EL (cell line): ENCODE measurements at regions not wholly inside any gene's neighbourhood (a gene's known extent, or its start where the extent isn't known, plus 50 kb on each side); places are given as distances from the start of the nearest gene placed in this dataset.
"Not testable (repeated sequence)": the region's sequence is repeated elsewhere in the genome, so short reads cannot be mapped to it uniquely, and the experiment has no call there.

Source experiments
- DNase-seq: peaks from one replicate; pipeline ENCODE4 v3.0.0-alpha.2; 2016

DNA sequence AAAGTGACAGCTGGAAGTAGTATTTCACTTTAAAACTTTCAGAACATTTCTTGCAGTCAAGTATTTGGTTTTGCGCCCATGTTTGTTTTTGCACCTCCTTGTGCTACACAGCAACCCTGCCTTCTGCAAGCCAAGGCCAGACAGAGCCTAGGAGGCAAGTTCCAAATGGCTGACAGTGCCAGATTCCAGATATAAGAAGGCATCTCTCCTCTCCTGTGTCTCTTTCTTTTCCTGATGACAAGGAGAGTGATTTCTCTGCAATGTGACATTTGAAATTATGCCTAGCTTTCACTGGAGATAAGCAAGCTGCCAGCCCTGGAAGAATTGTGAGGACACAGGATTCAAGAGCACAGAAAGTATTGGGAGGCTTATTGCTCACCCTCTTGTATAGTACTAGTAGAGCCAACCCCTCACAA lies 149.1 kb upstream of the TENT5A start:
- DNase-seq = no peak

DNA sequence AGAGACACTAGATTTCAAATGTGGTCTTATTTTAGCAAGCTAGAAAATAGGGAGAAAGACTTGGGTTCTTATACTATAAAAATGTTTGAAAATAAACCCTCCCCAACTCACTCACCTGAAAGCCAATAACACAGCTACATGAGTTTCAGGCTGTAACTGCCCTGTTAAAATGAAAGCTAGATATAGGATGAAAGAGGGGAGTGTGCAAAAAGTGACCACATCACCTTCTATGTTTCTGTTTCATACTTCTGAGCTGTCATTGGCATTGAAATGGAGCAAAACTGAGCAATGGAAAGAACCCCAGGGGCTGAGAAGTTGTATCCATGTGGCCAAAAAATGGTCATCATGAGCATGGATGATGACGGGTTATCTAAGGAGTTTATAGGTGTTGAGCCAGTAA lies 148.1 kb upstream of the TENT5A start:
- DNase-seq = no peak

DNA sequence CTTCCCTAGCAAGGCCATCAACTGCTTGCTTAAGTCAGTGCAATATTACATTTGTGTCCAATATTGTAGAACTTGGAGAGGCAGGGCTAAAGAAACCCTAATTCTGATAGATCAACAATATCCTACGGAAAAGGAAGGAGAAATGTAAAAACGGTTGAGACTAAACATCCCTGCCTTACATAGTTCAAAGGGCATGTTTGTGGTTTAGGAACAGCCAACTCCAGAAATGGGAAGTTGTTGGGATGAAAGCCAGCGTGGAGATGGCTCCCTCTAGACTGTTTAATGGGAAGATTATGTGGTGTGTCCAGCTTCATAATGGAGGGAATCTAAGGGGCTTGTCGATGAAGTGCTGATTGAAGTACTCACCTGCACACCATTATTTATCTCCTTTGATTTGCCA lies 145.3 kb upstream of the TENT5A start:
- no peak for DNase-seq

DNA sequence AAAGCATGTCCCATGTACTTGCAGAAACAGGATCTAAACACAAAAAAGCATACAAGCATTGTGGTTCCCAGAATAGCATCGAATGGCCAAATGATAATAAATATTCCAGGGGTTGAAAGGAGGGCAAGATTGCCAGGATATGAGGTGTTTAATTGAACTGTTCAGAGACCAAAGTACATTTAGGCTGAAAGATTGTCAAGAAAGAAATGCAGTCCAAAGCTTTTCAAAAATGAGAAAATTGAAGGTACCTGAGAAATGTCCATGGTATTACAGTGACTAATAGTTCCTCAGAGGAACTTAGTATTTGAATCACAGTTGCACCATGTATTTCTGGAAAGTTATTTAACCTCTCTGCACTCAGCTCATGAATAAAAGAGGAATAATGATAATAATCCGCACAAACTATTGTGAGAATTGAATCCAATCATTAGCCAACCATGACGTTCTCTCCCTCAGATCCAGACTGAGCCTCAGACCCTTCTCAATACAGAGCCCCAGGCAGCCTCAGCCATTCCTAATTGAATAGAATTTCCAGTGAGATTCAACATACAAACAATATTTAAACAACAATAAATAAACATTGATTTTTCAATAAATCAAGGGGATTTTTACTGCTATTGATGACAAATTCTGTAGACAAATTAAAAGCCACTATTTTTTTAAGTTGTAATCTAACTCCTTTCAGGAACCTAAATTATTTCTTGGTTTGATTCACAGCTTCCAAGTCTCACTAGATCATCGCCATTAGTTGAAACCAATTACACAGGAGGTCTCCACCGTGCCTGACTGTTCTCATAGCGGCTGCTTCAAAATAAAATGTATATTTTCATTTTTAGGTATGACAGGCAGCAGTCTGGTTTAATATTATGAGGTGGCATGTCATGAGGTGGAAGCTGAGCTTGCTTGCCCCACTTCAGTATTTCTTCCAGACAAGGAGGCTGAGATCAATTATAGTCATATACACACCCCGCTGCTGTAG lies 144.3 kb upstream of the TENT5A start:
- peak; percentile 47 for DNase-seq

- DNase-seq = peak; percentile 93
These were observed 143.2 kb upstream of the TENT5A start for GRCh38 chr6:81895511-81896185.

GRCh38 chr6:81894788-81895271 lies 142.3 kb upstream of the TENT5A start:
- peak; percentile 49 for DNase-seq

DNA sequence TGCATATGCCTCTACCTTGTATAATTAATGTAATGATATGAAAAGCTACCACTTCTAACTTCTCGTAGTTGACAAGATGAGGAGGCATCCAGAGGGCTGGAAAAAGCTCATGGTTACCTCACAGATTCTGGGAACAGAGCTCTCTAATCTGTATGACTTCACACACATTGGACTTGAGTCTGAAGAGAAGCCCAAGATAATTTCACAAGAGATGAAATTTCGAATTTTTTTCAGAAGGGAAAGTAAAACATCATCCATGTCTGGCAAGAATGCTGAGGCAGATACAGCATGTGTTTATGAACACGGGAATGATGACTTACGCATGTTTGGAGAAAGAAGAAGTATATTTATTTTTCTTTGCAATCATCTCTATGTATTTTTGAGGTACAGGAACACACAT lies 141.8 kb upstream of the TENT5A start:
- DNase-seq = peak; percentile 44

DNA sequence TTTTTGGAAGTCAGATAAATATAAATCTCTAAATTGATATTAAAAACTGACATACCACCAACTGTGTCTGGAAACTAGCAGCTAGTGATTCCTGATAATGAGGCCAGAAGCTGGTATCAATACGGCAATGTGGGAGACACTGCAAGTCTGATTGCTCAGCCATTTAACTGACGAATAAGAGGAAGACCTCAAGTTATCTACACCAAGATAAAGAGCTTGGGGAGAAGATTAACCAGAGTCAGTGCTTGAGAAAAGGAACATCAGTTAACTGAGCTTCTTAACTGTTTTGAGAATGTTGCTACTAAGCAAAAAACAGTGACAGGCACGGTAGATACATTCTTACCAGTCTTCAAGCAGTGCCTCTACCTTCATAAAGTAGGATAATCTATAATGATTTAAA lies 140.4 kb upstream of the TENT5A start:
- DNase-seq = no peak

DNA sequence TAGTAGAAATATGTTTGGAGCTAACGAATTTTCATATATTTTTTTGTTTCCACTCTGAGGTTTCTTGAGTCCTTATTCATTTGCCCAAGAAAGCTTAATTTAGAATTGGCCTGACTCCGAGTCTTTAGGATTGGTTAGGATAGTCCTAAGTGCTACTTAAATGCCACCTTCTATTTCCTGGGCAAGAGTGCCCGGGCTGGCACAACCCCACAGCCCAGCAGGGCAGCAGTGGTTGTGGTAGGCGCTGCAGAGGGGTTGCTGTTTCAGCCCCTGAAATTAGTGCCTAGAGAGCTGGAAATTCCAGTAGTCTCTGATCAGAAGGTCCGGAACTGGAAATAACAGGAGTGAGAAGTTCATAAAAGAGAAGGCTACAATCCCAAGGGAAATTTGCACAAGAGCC lies 139.4 kb upstream of the TENT5A start:
- DNase-seq = no peak

DNA sequence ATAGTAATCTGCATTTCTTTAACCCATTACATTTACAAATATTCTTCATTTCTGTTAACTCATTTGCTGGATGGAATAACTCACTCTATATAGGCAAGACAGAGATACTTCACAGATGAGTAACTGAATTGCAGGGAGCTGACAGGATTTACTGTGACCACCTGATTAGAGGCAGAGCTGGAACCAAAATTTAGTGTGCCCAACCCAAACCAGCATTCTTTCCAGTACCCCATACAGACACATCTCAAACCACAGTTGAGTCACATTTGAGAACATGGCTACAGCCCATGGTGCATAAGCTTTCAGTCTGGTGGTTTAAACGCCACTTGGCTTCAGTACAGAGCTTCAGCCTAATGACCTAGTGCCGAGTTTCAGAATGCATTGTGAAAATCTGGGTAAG lies 138.4 kb upstream of the TENT5A start:
- DNase-seq = peak; percentile 97

GRCh38 chr6:81889377-81890053 lies 137.0 kb upstream of the TENT5A start:
- no peak for DNase-seq

DNA sequence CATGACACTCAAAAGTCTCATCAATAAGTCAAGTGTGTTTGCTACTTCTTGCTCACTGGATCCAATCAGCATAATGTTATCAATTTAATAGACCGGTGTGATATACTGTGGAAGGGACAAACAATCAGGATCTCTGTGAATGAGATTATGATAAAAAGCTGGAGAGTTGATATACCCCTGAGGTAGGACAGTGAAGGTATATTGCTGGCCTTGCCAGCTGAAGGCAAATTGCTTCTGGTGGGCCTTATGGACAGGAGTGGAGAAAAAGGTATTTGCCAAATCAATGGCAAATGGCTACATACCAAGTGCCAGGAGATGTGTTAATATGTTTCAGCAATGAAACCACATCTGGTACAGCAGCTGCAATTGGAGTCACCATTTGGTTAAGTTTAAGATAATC lies 134.4 kb upstream of the TENT5A start:
- DNase-seq = not testable (repeated sequence)

DNA sequence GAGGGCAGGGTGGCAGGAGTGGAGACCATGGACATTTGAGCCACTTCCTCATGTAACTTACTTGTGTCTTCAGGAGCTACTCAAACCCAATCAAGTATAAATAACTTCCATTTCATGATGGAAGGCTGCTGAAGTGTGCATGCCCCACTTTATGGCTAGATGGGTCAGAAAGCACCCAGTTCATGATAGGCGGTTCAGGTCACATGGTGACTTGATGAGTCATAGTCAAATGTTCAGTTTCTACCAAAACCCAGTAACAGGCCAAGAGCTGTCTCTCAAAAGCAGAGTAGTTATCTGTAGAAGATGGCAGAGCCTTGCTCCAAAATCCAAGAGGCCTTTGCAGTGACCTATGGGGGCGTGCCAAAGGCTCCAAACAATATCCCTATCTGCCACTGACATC lies 133.7 kb upstream of the TENT5A start:
- no peak for DNase-seq

DNA sequence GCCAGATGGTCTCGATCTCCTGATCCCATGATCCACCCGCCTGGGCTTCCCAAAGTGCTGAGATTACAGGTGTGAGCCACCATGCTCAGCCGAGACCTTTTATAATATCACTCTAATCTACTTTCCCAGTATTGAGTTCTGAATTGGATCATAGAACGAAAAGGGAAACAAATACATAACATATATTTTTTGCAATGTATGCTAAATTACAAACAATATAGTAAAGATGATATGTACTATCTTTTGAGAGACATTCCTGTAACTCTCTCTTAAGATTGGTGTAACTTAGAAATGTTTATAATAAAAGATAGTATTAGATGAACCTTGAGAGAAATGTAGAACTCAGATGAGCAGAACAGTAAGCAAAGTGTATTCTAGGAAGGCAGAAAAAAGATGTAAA lies 129.2 kb upstream of the TENT5A start:
- DNase-seq = no peak

GRCh38 chr6:81878479-81878878 lies 126.0 kb upstream of the TENT5A start:
- DNase-seq = no peak

- peak; percentile 62 for DNase-seq
These were observed 124.5 kb upstream of the TENT5A start for GRCh38 chr6:81876971-81877370.

DNA sequence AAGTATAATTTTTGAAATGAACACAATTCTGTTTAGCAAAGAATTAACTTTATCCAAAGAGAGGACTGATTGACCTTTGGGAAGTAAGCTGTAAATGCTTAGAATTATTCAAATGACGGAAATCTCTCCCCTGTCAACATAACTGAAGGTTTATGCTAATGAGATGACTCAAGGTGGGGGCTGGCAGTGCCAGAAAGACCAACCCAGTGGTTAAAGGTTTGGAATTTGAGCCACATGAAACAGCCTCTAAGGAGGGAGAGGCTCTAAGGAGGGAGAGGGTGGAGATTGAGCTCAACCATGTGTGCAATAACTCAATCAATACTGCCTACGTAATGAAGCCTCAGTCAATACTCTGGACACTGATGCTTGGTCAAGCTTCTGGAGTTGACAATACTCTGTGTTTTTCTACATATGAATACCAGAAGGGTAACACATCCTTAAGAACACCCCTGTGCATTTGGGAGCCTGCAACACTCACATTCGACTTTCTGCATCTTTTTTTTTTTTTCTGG lies 123.4 kb upstream of the TENT5A start:
- DNase-seq = no peak

GRCh38 chr6:81869749-81870508 lies 117.4 kb upstream of the TENT5A start:
- DNase-seq = not testable (repeated sequence)

DNA sequence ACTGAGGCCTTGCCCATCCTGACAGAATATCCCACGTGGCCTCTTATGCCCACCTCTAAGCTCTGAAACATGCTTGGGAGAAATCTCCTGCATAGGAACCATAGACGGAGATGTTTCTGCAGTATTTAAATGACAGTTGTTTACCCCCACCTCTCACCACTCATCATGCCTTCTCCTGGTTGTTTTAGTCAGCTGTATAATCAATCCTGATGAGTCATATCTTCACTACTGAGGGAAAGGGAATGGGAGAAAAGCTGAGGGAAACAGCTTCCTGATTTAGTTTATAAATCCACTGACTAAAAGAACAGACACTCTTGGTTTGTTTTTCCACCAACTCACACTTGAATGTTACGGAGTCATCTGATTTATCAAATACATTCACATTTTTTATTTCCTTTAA lies 113.2 kb upstream of the TENT5A start:
- DNase-seq = peak; percentile 76

- DNase-seq = no peak
These were observed 111.6 kb upstream of the TENT5A start for GRCh38 chr6:81864124-81864523.

DNA sequence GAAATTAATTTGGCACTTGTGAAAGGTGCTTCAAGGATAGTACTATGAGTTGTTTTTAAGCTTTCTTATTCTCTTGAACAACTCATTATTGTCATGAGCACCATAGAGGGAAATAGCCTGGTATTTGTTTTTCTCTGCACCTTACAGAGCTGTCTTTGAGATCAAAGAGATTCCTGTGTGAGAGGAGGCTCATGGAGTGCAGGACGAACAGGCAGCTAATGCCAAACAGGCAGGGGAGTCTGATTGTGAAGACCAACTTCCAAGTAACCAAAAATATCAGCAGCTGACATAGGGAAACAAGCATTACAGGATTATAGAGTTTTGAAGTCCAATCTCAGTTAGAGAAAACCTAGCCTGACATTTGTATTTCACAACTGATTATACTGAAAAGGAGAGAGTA lies 110.6 kb upstream of the TENT5A start:
- DNase-seq = no peak

- DNase-seq = no peak
These were observed 108.8 kb upstream of the TENT5A start for GRCh38 chr6:81861281-81861680.
